ENCODE measurements at regions not wholly inside any gene's neighbourhood (a gene's known extent, or its start where the extent isn't known, plus 50 kb on each side); places are given as distances from the start of the nearest gene placed in this dataset.

GRCh38 chr6:44561060-44561623, 173.6 kb downstream of the CDC5L start:
- DNase-seq: no peak

GRCh38 chr6:44561832-44562665, 174.5 kb downstream of the CDC5L start:
- DNase-seq: no peak

- DNase-seq: no peak
Measured at GRCh38 chr6:44563397-44563796, 175.9 kb downstream of the CDC5L start.

GRCh38 chr6:44564906-44565524, 177.5 kb downstream of the CDC5L start:
- no peak for DNase-seq

GRCh38 chr6:44567406-44567805, 179.9 kb downstream of the CDC5L start:
- no peak for DNase-seq

GRCh38 chr6:44569131-44569530, 181.6 kb downstream of the CDC5L start:
- DNase-seq: no peak

- DNase-seq: no peak
Measured at GRCh38 chr6:44569931-44570385, 182.5 kb downstream of the CDC5L start.

GRCh38 chr6:44571510-44571909, 184.0 kb downstream of the CDC5L start:
- DNase-seq: no peak

GRCh38 chr6:44572346-44572745, 184.8 kb downstream of the CDC5L start:
- no peak for DNase-seq

GRCh38 chr6:44575644-44576043, 188.1 kb downstream of the CDC5L start:
- no peak for DNase-seq

- DNase-seq: no peak
Measured at GRCh38 chr6:44576132-44576631, 188.7 kb downstream of the CDC5L start.

GRCh38 chr6:44580901-44581300, 193.4 kb downstream of the CDC5L start:
- no peak for DNase-seq

- no peak for DNase-seq
Measured at GRCh38 chr6:44582930-44583329, 195.4 kb downstream of the CDC5L start.

GRCh38 chr6:44590471-44590870, 203.0 kb downstream of the CDC5L start:
- DNase-seq: no peak

GRCh38 chr6:44593539-44593944, 206.0 kb downstream of the CDC5L start:
- peak; percentile 79 for DNase-seq

- DNase-seq: no peak
Measured at GRCh38 chr6:44594481-44594880, 207.0 kb downstream of the CDC5L start.

GRCh38 chr6:44598679-44599078, 211.2 kb downstream of the CDC5L start:
- DNase-seq: no peak

- no peak for DNase-seq
Measured at GRCh38 chr6:44599672-44600071, 212.2 kb downstream of the CDC5L start.

GRCh38 chr6:44603044-44603686, 215.7 kb downstream of the CDC5L start:
- no peak for DNase-seq

- DNase-seq: no peak
Measured at GRCh38 chr6:44606504-44606903, 219.0 kb downstream of the CDC5L start.

- no peak for DNase-seq
Measured at GRCh38 chr6:44606976-44607375, 219.5 kb downstream of the CDC5L start.

- no peak for DNase-seq
Measured at GRCh38 chr6:44608175-44608574, 220.7 kb downstream of the CDC5L start.

- no peak for DNase-seq
Measured at GRCh38 chr6:44609051-44609612, 221.6 kb downstream of the CDC5L start.
